Activated T-cell treated with anti-CD3 and anti-CD28 coated beads, Interleukin-2, amount 50 U/mL, for 72 hours (primary cell): ENCODE measurements at regions not wholly inside any gene's neighbourhood (a gene's known extent, or its start where the extent isn't known, plus 50 kb on each side); places are given as distances from the start of the nearest gene placed in this dataset.
"Not testable (repeated sequence)": the region's sequence is repeated elsewhere in the genome, so short reads cannot be mapped to it uniquely, and the experiment has no call there.

Experiments used
- ATAC-seq, 2 donors: fragments of 150-1000 bp; cut with Tn5 transposase; replicated peaks in 1 of 2; 2 replicates each; pipeline ENCODE4 v1.10.0; 2021; ENCODE audit warnings: moderate library complexity in 2 of 2, mild to moderate bottlenecking in 1 of 2
- DNase-seq, 2 donors: peaks; one replicate each; pipeline ENCODE4 v3.0.0; 2021 to 2022; ENCODE audit warnings: mixed read lengths in 1 of 2
- H3K27ac Mint-ChIP-seq: one replicate; pipeline ENCODE4 v1.8.0; 2022; ENCODE audit warnings: mild to moderate bottlenecking, moderate library complexity, mixed read lengths
- H3K27me3 Mint-ChIP-seq: one replicate; pipeline ENCODE4 v1.8.0; 2022; ENCODE audit warnings: low read depth, mixed read lengths
- H3K36me3 Mint-ChIP-seq, 2 donors: one replicate each; pipeline ENCODE4 v1.8.0; 2022; ENCODE audit warnings: mixed read lengths in 2 of 2, mild to moderate bottlenecking in 1 of 2; ENCODE audit not compliant: insufficient read depth in 2 of 2
- H3K4me1 Mint-ChIP-seq: one replicate; pipeline ENCODE4 v1.8.0; 2022; ENCODE audit warnings: low read depth, mixed read lengths
- H3K4me3 Mint-ChIP-seq, 2 donors: one replicate each; pipeline ENCODE4 v1.8.0; 2022; ENCODE audit warnings: mild to moderate bottlenecking in 2 of 2, mixed read lengths in 2 of 2, moderate library complexity in 2 of 2
- H3K9me3 Mint-ChIP-seq, 2 donors: one replicate each; pipeline ENCODE4 v1.8.0; 2022; ENCODE audit warnings: mixed read lengths in 2 of 2

GRCh38 chr11:35046681-35047080 is 92.3 kb upstream of the CD44 start:
- H3K27ac Mint-ChIP-seq, result no peak overlapping the region
- peaks cover 2% of the 10 kb centered on the region in 2 donors for H3K9me3 Mint-ChIP-seq
- H3K36me3 Mint-ChIP-seq, result peaks cover 7 to 14% of the 10 kb centered on the region in 2 donors
- ATAC-seq (no peak), DNase-seq (no peak)
- peak overlapping the region; percentile 62 to 65 for H3K4me3 Mint-ChIP-seq
- H3K27me3 Mint-ChIP-seq, result peaks cover 6% of the 10 kb centered on the region
- H3K4me1 Mint-ChIP-seq, result peaks cover 83% of the 10 kb centered on the region

GRCh38 chr11:35047179-35047578 is 91.8 kb upstream of the CD44 start:
- ATAC-seq (peak in 1 of 2 donors; percentile 37), DNase-seq (no peak)
- peaks cover 83% of the 10 kb centered on the region for H3K4me1 Mint-ChIP-seq
- H3K9me3 Mint-ChIP-seq, result peaks cover 2% of the 10 kb centered on the region in 2 donors
- peaks cover 7 to 14% of the 10 kb centered on the region in 2 donors for H3K36me3 Mint-ChIP-seq
- H3K27ac Mint-ChIP-seq, result peak overlapping the region; percentile 81
- peaks cover 6% of the 10 kb centered on the region for H3K27me3 Mint-ChIP-seq
- H3K4me3 Mint-ChIP-seq, result peak overlapping the region; percentile 62 to 65

GRCh38 chr11:35047769-35048168 is 91.2 kb upstream of the CD44 start:
- DNase-seq, result no peak
- peak overlapping the region in 1 of 2 donors; percentile 62 for H3K4me3 Mint-ChIP-seq
- peaks cover 2% of the 10 kb centered on the region in 2 donors for H3K9me3 Mint-ChIP-seq
- H3K27me3 Mint-ChIP-seq, result peaks cover 4% of the 10 kb centered on the region
- no peak for ATAC-seq
- peak overlapping the region; percentile 81 for H3K27ac Mint-ChIP-seq
- peaks cover 86% of the 10 kb centered on the region for H3K4me1 Mint-ChIP-seq
- peaks cover 9 to 14% of the 10 kb centered on the region in 2 donors for H3K36me3 Mint-ChIP-seq

- H3K27ac Mint-ChIP-seq, DNase-seq, H3K4me3 Mint-ChIP-seq, H3K9me3 Mint-ChIP-seq, ATAC-seq, H3K27me3 Mint-ChIP-seq: not testable (repeated sequence)
- Mint-ChIP-seq H3K36me3 (peaks cover 9 to 14% of the 10 kb centered on the region in 2 donors), H3K4me1 (peaks cover 83% of the 10 kb centered on the region)
Observed at GRCh38 chr11:35048346-35048745, 90.6 kb upstream of the CD44 start.

GRCh38 chr11:35049859-35050531 is 89.0 kb upstream of the CD44 start:
- ATAC-seq (peak in 1 of 2 donors; percentile 47), DNase-seq (no peak)
- H3K36me3 Mint-ChIP-seq, result peaks cover 9 to 14% of the 10 kb centered on the region in 2 donors
- peaks cover 2% of the 10 kb centered on the region in 2 donors for H3K9me3 Mint-ChIP-seq
- H3K27ac Mint-ChIP-seq, result peak overlapping the region; percentile 26
- H3K4me3 Mint-ChIP-seq, result peak overlapping the region; percentile 77 to 92
- peaks cover 72% of the 10 kb centered on the region for H3K4me1 Mint-ChIP-seq
- no peaks in the 10 kb centered on the region for H3K27me3 Mint-ChIP-seq

GRCh38 chr11:35050541-35050995 is 88.4 kb upstream of the CD44 start:
- peak overlapping the region; percentile 77 to 92 for H3K4me3 Mint-ChIP-seq
- peaks cover 66% of the 10 kb centered on the region for H3K4me1 Mint-ChIP-seq
- DNase-seq (no peak), ATAC-seq (peak; percentile 59 to 69)
- H3K9me3 Mint-ChIP-seq, result peaks cover 2 to 3% of the 10 kb centered on the region in 2 donors
- H3K36me3 Mint-ChIP-seq, result peaks cover 9 to 17% of the 10 kb centered on the region in 2 donors
- no peaks in the 10 kb centered on the region for H3K27me3 Mint-ChIP-seq
- peak overlapping the region; percentile 26 for H3K27ac Mint-ChIP-seq

GRCh38 chr11:35056391-35057093 is 82.4 kb upstream of the CD44 start:
- no peak overlapping the region for H3K4me3 Mint-ChIP-seq
- H3K27ac Mint-ChIP-seq, result no peak overlapping the region
- no peak for DNase-seq
- peaks cover 7 to 10% of the 10 kb centered on the region in 2 donors for H3K9me3 Mint-ChIP-seq
- H3K27me3 Mint-ChIP-seq, result no peaks in the 10 kb centered on the region
- H3K4me1 Mint-ChIP-seq, result peaks cover 44% of the 10 kb centered on the region
- no peak for ATAC-seq
- H3K36me3 Mint-ChIP-seq, result peaks cover 10 to 17% of the 10 kb centered on the region in 2 donors

- H3K9me3 Mint-ChIP-seq, result peaks cover 7 to 10% of the 10 kb centered on the region in 2 donors
- no peak overlapping the region for H3K4me3 Mint-ChIP-seq
- DNase-seq (no peak), ATAC-seq (peak; percentile 36 to 78)
- peaks cover 8 to 17% of the 10 kb centered on the region in 2 donors for H3K36me3 Mint-ChIP-seq
- peaks cover 32% of the 10 kb centered on the region for H3K4me1 Mint-ChIP-seq
- no peak overlapping the region for H3K27ac Mint-ChIP-seq
- no peaks in the 10 kb centered on the region for H3K27me3 Mint-ChIP-seq
Observed at GRCh38 chr11:35057926-35058668, 80.9 kb upstream of the CD44 start.

GRCh38 chr11:35058669-35059434 is 80.1 kb upstream of the CD44 start:
- no peaks in the 10 kb centered on the region for H3K27me3 Mint-ChIP-seq
- peak overlapping the region; percentile 9 for H3K27ac Mint-ChIP-seq
- H3K4me3 Mint-ChIP-seq, result no peak overlapping the region
- DNase-seq (no peak), ATAC-seq (no peak)
- H3K9me3 Mint-ChIP-seq, result peaks cover 7 to 10% of the 10 kb centered on the region in 2 donors
- peaks cover 32% of the 10 kb centered on the region for H3K4me1 Mint-ChIP-seq
- H3K36me3 Mint-ChIP-seq, result peaks cover 8 to 17% of the 10 kb centered on the region in 2 donors

- ATAC-seq (no peak), DNase-seq (no peak)
- Mint-ChIP-seq H3K4me1 (peaks cover 40% of the 10 kb centered on the region), H3K9me3 (peaks cover 3 to 5% of the 10 kb centered on the region in 2 donors), H3K4me3 (no peak overlapping the region), H3K27ac (no peak overlapping the region), H3K36me3 (peaks cover 7 to 8% of the 10 kb centered on the region in 2 donors), H3K27me3 (peaks cover 8% of the 10 kb centered on the region)
Observed at GRCh38 chr11:35061516-35062440, 77.2 kb upstream of the CD44 start.

GRCh38 chr11:35063488-35063931 is 75.5 kb upstream of the CD44 start:
- peaks cover 6 to 7% of the 10 kb centered on the region in 2 donors for H3K36me3 Mint-ChIP-seq
- H3K4me1 Mint-ChIP-seq, result peaks cover 38% of the 10 kb centered on the region
- peaks cover 10% of the 10 kb centered on the region for H3K27me3 Mint-ChIP-seq
- peaks cover 1 to 5% of the 10 kb centered on the region in 2 donors for H3K9me3 Mint-ChIP-seq
- H3K4me3 Mint-ChIP-seq, result no peak overlapping the region
- no peak overlapping the region for H3K27ac Mint-ChIP-seq
- DNase-seq, result no peak
- ATAC-seq, result no peak
